ENCODE measurements at regions not wholly inside any gene's neighbourhood (a gene's known extent, or its start where the extent isn't known, plus 50 kb on each side); places are given as distances from the start of the nearest gene placed in this dataset.
"Not testable (repeated sequence)": the region's sequence is repeated elsewhere in the genome, so short reads cannot be mapped to it uniquely, and the experiment has no call there.

DNA sequence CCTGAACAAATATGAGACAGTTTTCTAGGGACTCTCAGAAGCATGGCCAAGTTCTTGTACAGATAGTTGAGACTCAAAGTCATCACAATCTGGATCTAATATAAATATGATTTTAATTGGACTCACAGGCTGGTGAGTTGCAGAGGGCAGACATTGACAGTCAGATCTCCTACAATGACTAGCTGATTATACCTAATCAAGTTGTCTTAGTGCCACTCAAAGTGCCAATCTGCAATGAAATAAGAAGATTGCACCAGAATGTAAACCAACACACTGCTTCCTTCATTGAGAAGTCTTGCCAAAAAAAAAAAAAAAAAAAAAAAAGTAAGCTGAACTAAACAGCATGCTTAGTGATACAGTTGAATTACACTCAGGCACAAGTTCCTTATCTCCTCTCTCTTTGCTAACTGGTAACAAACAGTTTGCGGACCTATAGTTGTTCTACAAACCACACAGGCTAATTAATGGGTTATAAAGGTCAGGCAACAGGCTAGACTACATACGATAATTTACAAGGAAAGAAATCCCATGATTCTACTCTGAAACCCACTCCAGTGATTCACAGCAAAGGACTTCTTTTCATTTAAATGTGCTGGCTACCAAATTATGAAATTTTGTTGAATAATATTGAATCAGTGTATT lies 107.3 kb upstream of the NIPBL start:
- no peak overlapping the region for H3K4me3 ChIP-seq (ENCODE audit: low read depth, low read length)
- H3K36me3 Mint-ChIP-seq, result no peaks in the 10 kb centered on the region
- peaks cover 6% of the 10 kb centered on the region for H3K27me3 ChIP-seq (ENCODE audit: control insufficient read depth, insufficient read depth, low read length)
- no peak overlapping the region for H3K27ac ChIP-seq (ENCODE audit: insufficient read depth, low read length, poor library complexity, severe bottlenecking)
- DNase-seq (no peak), ATAC-seq (ENCODE audit: low read depth in 2 of 2) (no peak)
- H3K9me3 Mint-ChIP-seq, result peaks cover 0 to 4% (median 0%) of the 10 kb centered on the region in 7 donors
- no peak overlapping the region for H3K4me3 Mint-ChIP-seq
- no peaks in the 10 kb centered on the region for H3K36me3 ChIP-seq (ENCODE audit: control insufficient read depth, insufficient read depth, low read length)
- H3K4me1 ChIP-seq (ENCODE audit: control insufficient read depth, insufficient read depth, low read length, poor library complexity, severe bottlenecking), result no peaks in the 10 kb centered on the region
- peaks cover 14% of the 10 kb centered on the region for H3K27me3 Mint-ChIP-seq
- no peak overlapping the region for H3K27ac Mint-ChIP-seq
- no peaks in the 10 kb centered on the region for H3K9me3 ChIP-seq (ENCODE audit: control insufficient read depth in 2 of 2, low read length in 2 of 2)
- no peaks in the 10 kb centered on the region for H3K4me1 Mint-ChIP-seq

DNA sequence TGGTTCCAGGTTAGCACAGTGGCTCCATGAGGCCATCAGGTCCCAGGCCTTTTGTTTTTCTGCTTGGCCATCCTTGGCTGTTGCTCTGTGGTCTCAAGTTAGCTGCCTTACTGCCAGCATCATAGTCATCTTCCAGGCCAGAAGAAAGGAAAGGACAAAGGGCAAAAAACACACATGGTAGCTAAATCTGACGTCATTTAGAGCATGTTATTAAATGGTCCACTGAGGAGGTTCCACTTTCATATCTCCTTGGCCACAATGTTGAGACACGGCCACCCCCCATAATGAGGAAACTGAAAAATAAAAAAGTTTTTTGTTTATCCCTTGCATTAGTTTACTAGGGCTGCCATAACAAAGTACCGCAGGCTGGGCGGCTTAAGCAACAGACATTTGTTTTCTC lies 106.4 kb upstream of the NIPBL start:
- peaks cover 13% of the 10 kb centered on the region for H3K27me3 Mint-ChIP-seq
- Histone ChIP-seq H3K4me3 (ENCODE audit: low read depth, low read length) (no peak overlapping the region), H3K9me3 (ENCODE audit: control insufficient read depth in 2 of 2, low read length in 2 of 2) (no peaks in the 10 kb centered on the region), H3K27ac (ENCODE audit: insufficient read depth, low read length, poor library complexity, severe bottlenecking) (no peak overlapping the region), H3K36me3 (ENCODE audit: control insufficient read depth, insufficient read depth, low read length) (no peaks in the 10 kb centered on the region), H3K4me1 (ENCODE audit: control insufficient read depth, insufficient read depth, low read length, poor library complexity, severe bottlenecking) (no peaks in the 10 kb centered on the region), H3K27me3 (ENCODE audit: control insufficient read depth, insufficient read depth, low read length) (peaks cover 6% of the 10 kb centered on the region)
- H3K4me3 Mint-ChIP-seq, result no peak overlapping the region
- H3K36me3 Mint-ChIP-seq, result no peaks in the 10 kb centered on the region
- no peak overlapping the region for H3K27ac Mint-ChIP-seq
- H3K9me3 Mint-ChIP-seq, result peaks cover 0 to 4% (median 0%) of the 10 kb centered on the region in 7 donors
- ATAC-seq (ENCODE audit: low read depth in 2 of 2), result no peak
- H3K4me1 Mint-ChIP-seq, result no peaks in the 10 kb centered on the region
- DNase-seq, result no peak

DNA sequence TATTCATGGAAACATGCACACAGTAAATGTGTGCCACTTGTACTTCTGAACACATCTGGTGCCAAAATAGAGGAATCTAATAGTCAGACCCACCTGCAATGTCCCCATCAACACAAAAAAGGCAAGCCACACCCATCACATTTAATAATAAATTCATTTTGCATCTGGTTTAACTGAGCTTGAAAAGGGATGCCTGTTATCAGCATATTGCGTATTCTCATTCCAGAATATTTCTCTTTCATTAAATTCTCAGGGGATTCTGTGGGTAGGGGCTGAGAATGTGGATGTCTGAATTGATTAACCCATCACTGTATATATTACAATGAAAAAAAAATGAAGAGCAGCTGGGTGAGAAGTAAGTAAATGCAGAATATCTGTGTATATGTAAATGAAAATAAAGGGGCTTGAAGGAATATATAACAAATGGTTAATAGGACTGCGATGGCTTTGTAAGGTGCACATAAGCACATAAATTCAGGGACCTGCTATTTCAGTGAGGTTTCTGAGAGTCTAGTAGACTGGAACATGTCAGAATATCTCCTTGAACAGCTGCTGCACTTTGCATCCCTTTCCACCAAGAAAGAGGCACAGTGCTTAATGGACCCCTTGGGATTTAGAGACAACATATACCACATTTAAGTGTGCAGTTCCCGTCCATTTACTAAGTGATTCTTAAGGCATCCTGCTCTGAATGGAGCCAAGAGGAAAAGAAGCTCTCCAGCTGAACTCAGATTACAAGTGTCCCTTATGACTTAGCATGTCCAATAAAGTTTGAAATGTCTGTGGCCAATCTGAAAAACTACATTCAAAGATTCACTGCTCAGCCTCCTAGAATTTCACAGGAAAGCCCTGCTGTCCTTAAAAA lies 104.1 kb upstream of the NIPBL start:
- H3K27ac ChIP-seq (ENCODE audit: insufficient read depth, low read length, poor library complexity, severe bottlenecking), result no peak overlapping the region
- DNase-seq, result no peak
- no peaks in the 10 kb centered on the region for H3K36me3 ChIP-seq (ENCODE audit: control insufficient read depth, insufficient read depth, low read length)
- ATAC-seq (ENCODE audit: low read depth in 2 of 2), result no peak
- H3K9me3 Mint-ChIP-seq, result no peaks in the 10 kb centered on the region
- H3K27me3 Mint-ChIP-seq, result peaks cover 13% of the 10 kb centered on the region
- H3K36me3 Mint-ChIP-seq, result no peaks in the 10 kb centered on the region
- H3K4me1 Mint-ChIP-seq, result no peaks in the 10 kb centered on the region
- H3K4me1 ChIP-seq (ENCODE audit: control insufficient read depth, insufficient read depth, low read length, poor library complexity, severe bottlenecking), result no peaks in the 10 kb centered on the region
- H3K4me3 Mint-ChIP-seq, result no peak overlapping the region
- no peak overlapping the region for H3K4me3 ChIP-seq (ENCODE audit: low read depth, low read length)
- no peaks in the 10 kb centered on the region for H3K9me3 ChIP-seq (ENCODE audit: control insufficient read depth in 2 of 2, low read length in 2 of 2)
- H3K27me3 ChIP-seq (ENCODE audit: control insufficient read depth, insufficient read depth, low read length), result peaks cover 3% of the 10 kb centered on the region
- no peak overlapping the region for H3K27ac Mint-ChIP-seq

DNA sequence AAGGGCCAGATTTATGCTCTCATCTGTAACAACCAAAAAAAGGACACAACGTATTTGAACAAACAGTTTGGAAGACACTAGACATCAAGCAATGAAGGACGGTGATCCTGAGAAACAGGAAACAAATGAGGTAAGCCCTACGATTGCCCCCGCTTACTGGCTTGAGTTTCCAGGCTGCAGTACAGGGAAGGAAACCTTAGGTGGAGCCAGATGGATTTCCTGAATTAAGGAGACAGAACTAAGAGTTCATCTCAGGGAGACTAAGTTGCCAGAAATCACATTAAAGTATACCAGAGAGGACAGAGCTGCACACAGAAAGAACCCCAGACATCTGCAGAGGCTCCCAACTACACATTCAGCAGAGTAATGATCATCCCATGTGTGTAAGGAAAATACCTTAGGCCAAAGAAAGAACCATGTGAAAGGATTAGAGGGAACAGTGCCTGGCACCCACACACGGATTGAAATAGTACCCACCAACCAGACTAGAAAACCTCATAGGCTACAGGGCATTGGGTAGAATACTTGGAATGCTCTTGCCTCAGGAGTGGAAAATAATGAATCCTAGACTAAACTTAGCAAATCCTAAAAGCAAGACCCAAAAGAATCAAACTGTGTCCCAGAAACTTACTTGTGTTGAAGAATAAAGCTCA lies 99.3 kb upstream of the NIPBL start:
- Histone ChIP-seq H3K9me3 (ENCODE audit: control insufficient read depth in 2 of 2, low read length in 2 of 2) (no peaks in the 10 kb centered on the region), H3K4me1 (ENCODE audit: control insufficient read depth, insufficient read depth, low read length, poor library complexity, severe bottlenecking) (no peaks in the 10 kb centered on the region), H3K27me3 (ENCODE audit: control insufficient read depth, insufficient read depth, low read length) (peaks cover 12% of the 10 kb centered on the region), H3K4me3 (ENCODE audit: low read depth, low read length) (no peak overlapping the region), H3K36me3 (ENCODE audit: control insufficient read depth, insufficient read depth, low read length) (no peaks in the 10 kb centered on the region), H3K27ac (ENCODE audit: insufficient read depth, low read length, poor library complexity, severe bottlenecking) (no peak overlapping the region)
- Mint-ChIP-seq H3K9me3 (no peaks in the 10 kb centered on the region), H3K27me3 (peaks cover 22% of the 10 kb centered on the region), H3K4me1 (no peaks in the 10 kb centered on the region), H3K4me3 (no peak overlapping the region), H3K36me3 (no peaks in the 10 kb centered on the region), H3K27ac (no peak overlapping the region)
- no peak for DNase-seq
- no peak for ATAC-seq (ENCODE audit: low read depth in 2 of 2)

DNA sequence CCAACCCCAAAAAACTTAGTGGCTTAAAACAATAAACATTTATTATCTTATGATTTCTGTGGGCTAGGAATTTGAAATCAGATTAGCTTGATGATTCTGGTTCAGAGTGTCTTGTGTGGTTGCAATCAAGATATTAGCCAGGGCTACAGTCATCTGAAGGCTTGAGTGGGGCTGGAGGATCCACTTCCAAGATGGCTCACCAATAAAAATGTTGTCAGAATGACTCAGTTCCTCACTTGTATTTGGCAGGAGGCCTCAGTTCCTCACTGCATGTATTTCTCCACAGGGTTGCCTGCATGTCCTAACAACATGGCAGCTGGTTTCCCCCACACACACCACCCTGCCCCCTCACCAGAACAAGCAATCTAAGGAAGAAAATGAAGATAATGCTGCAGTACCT lies 98.2 kb upstream of the NIPBL start:
- DNase-seq, result no peak
- Mint-ChIP-seq H3K27me3 (peaks cover 22% of the 10 kb centered on the region), H3K27ac (no peak overlapping the region), H3K4me3 (no peak overlapping the region), H3K4me1 (no peaks in the 10 kb centered on the region), H3K36me3 (no peaks in the 10 kb centered on the region), H3K9me3 (no peaks in the 10 kb centered on the region)
- Histone ChIP-seq H3K36me3 (ENCODE audit: control insufficient read depth, insufficient read depth, low read length) (no peaks in the 10 kb centered on the region), H3K27me3 (ENCODE audit: control insufficient read depth, insufficient read depth, low read length) (peaks cover 12% of the 10 kb centered on the region), H3K9me3 (ENCODE audit: control insufficient read depth in 2 of 2, low read length in 2 of 2) (no peaks in the 10 kb centered on the region), H3K4me1 (ENCODE audit: control insufficient read depth, insufficient read depth, low read length, poor library complexity, severe bottlenecking) (no peaks in the 10 kb centered on the region), H3K27ac (ENCODE audit: insufficient read depth, low read length, poor library complexity, severe bottlenecking) (no peak overlapping the region), H3K4me3 (ENCODE audit: low read depth, low read length) (no peak overlapping the region)
- ATAC-seq (ENCODE audit: low read depth in 2 of 2), result no peak

DNA sequence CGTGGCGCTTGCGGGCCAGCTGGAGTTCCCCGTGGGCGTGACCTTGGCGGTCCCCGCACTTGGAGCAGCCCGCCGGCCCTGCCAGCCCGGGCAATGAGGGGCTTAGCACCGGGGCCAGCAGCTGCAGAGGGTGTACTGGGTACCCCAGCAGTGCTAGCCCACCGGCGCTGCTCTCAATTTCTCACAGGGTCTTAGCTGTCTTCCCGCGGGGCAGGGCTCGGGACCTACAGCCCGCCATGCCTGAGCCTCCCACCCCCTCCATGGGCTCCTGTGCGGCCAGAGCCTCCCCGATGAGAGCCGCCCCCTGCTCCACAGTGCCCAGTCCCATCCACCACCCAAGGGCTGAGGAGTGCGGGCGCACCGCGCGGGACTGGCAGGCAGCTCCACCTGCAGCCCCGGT lies 94.0 kb upstream of the NIPBL start:
- not testable (repeated sequence) for H3K27ac Mint-ChIP-seq; H3K9me3 Mint-ChIP-seq; H3K4me1 Mint-ChIP-seq; ATAC-seq (ENCODE audit: low read depth in 2 of 2); H3K36me3 ChIP-seq (ENCODE audit: control insufficient read depth, insufficient read depth, low read length); H3K4me1 ChIP-seq (ENCODE audit: control insufficient read depth, insufficient read depth, low read length, poor library complexity, severe bottlenecking); DNase-seq; H3K36me3 Mint-ChIP-seq; H3K27ac ChIP-seq (ENCODE audit: insufficient read depth, low read length, poor library complexity, severe bottlenecking); H3K9me3 ChIP-seq (ENCODE audit: control insufficient read depth in 2 of 2, low read length in 2 of 2); H3K4me3 ChIP-seq (ENCODE audit: low read depth, low read length); H3K4me3 Mint-ChIP-seq
- H3K27me3 ChIP-seq (ENCODE audit: control insufficient read depth, insufficient read depth, low read length), result peaks cover 17% of the 10 kb centered on the region
- H3K27me3 Mint-ChIP-seq, result peaks cover 15% of the 10 kb centered on the region

DNA sequence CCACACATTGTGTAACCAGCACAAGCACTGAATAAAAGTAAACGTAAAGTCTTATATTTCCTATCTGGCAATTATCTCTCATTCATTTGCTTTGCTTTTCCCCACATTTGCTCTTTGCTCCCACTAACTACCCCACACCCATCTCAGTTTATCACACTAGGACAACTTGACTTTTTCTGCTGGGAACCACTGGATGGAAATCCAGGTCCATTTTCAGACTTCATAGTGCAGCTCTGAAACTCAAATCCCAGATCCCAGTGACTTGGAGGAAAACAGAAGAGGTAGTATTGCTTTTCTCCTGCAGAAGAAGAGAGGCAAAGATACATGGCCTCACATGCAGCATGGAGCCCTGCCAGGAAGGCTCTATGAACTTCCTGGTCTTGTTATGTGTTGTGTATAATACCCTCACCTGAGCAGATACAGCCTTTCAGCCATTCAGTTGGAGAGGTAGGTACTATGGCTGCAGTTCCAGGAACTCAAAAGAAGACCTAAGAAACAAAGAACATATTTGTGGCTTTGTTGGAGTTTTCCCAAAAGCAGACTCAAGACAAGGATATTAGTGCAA lies 90.0 kb upstream of the NIPBL start:
- Histone ChIP-seq H3K27me3 (ENCODE audit: control insufficient read depth, insufficient read depth, low read length) (peaks cover 10% of the 10 kb centered on the region), H3K4me3 (ENCODE audit: low read depth, low read length) (no peak overlapping the region), H3K36me3 (ENCODE audit: control insufficient read depth, insufficient read depth, low read length) (no peaks in the 10 kb centered on the region), H3K27ac (ENCODE audit: insufficient read depth, low read length, poor library complexity, severe bottlenecking) (no peak overlapping the region), H3K9me3 (ENCODE audit: control insufficient read depth in 2 of 2, low read length in 2 of 2) (no peaks in the 10 kb centered on the region), H3K4me1 (ENCODE audit: control insufficient read depth, insufficient read depth, low read length, poor library complexity, severe bottlenecking) (no peaks in the 10 kb centered on the region)
- no peaks in the 10 kb centered on the region for H3K36me3 Mint-ChIP-seq
- no peak overlapping the region for H3K4me3 Mint-ChIP-seq
- peaks cover 5% of the 10 kb centered on the region for H3K27me3 Mint-ChIP-seq
- no peak for DNase-seq
- peaks cover 0 to 9% (median 1%) of the 10 kb centered on the region in 7 donors for H3K9me3 Mint-ChIP-seq
- no peak for ATAC-seq (ENCODE audit: low read depth in 2 of 2)
- peak overlapping the region in 1 of 3 donors; percentile 12 for H3K27ac Mint-ChIP-seq
- no peaks in the 10 kb centered on the region for H3K4me1 Mint-ChIP-seq
